ENCODE measurements at regions not wholly inside any gene's neighbourhood (a gene's known extent, or its start where the extent isn't known, plus 50 kb on each side); places are given as distances from the start of the nearest gene placed in this dataset.

GRCh38 chr15:98391568-98391967 lies 256.8 kb upstream of the IGF1R start:
- H3K4me1 ChIP-seq (ENCODE audit: control insufficient read depth, insufficient read depth, low read length), result peaks cover 2% of the 10 kb centered on the region; the same call in 1 of the 2 replicates
- H3K36me3 ChIP-seq (ENCODE audit: control insufficient read depth, insufficient read depth, low read length), result no peaks in the 10 kb centered on the region
- H3K9me3 ChIP-seq (ENCODE audit: control insufficient read depth, insufficient read depth, low read length), result no peaks in the 10 kb centered on the region
- DNase-seq (ENCODE audit: low read depth, low spot score), result no peak
- WGBS (ENCODE audit: insufficient coverage, insufficient read length), result no CpG with 5 or more reads among the region's 7 CpGs
- H3K27ac ChIP-seq (ENCODE audit: low read length), result no peak overlapping the region
- no peak overlapping the region for H3K4me3 ChIP-seq (ENCODE audit: low read length)
- H3K27me3 ChIP-seq (ENCODE audit: control insufficient read depth, insufficient read depth, low read length), result no peaks in the 10 kb centered on the region

GRCh38 chr15:98393471-98393870 lies 254.9 kb upstream of the IGF1R start:
- H3K9me3 ChIP-seq (ENCODE audit: control insufficient read depth, insufficient read depth, low read length), result no peaks in the 10 kb centered on the region
- WGBS (ENCODE audit: insufficient coverage, insufficient read length), result no CpG with 5 or more reads among the region's 9 CpGs
- H3K36me3 ChIP-seq (ENCODE audit: control insufficient read depth, insufficient read depth, low read length), result no peaks in the 10 kb centered on the region
- no peaks in the 10 kb centered on the region for H3K27me3 ChIP-seq (ENCODE audit: control insufficient read depth, insufficient read depth, low read length)
- no peak overlapping the region for H3K27ac ChIP-seq (ENCODE audit: low read length)
- no peak overlapping the region for H3K4me3 ChIP-seq (ENCODE audit: low read length)
- DNase-seq (ENCODE audit: low read depth, low spot score), result no peak
- peaks cover 4% of the 10 kb centered on the region; the same call in 1 of the 2 replicates for H3K4me1 ChIP-seq (ENCODE audit: control insufficient read depth, insufficient read depth, low read length)

- Histone ChIP-seq H3K27me3 (ENCODE audit: control insufficient read depth, insufficient read depth, low read length) (no peaks in the 10 kb centered on the region), H3K4me1 (ENCODE audit: control insufficient read depth, insufficient read depth, low read length) (peaks cover 4% of the 10 kb centered on the region; the same call in 1 of the 2 replicates), H3K27ac (ENCODE audit: low read length) (no peak overlapping the region), H3K4me3 (ENCODE audit: low read length) (no peak overlapping the region), H3K9me3 (ENCODE audit: control insufficient read depth, insufficient read depth, low read length) (no peaks in the 10 kb centered on the region), H3K36me3 (ENCODE audit: control insufficient read depth, insufficient read depth, low read length) (no peaks in the 10 kb centered on the region)
- DNase-seq (ENCODE audit: low read depth, low spot score), result no peak
- no CpG with 5 or more reads among the region's 10 CpGs for WGBS (ENCODE audit: insufficient coverage, insufficient read length)
These were observed 253.8 kb upstream of the IGF1R start for GRCh38 chr15:98394546-98394945.

- Histone ChIP-seq H3K27ac (ENCODE audit: low read length) (no peak overlapping the region), H3K4me1 (ENCODE audit: control insufficient read depth, insufficient read depth, low read length) (peaks cover 4% of the 10 kb centered on the region; the same call in 1 of the 2 replicates), H3K4me3 (ENCODE audit: low read length) (no peak overlapping the region), H3K36me3 (ENCODE audit: control insufficient read depth, insufficient read depth, low read length) (no peaks in the 10 kb centered on the region), H3K27me3 (ENCODE audit: control insufficient read depth, insufficient read depth, low read length) (no peaks in the 10 kb centered on the region), H3K9me3 (ENCODE audit: control insufficient read depth, insufficient read depth, low read length) (no peaks in the 10 kb centered on the region)
- DNase-seq (ENCODE audit: low read depth, low spot score), result no peak
- no CpG with 5 or more reads among the region's 6 CpGs for WGBS (ENCODE audit: insufficient coverage, insufficient read length)
These were observed 252.2 kb upstream of the IGF1R start for GRCh38 chr15:98395974-98396610.

GRCh38 chr15:98397419-98397818 lies 250.9 kb upstream of the IGF1R start:
- WGBS (ENCODE audit: insufficient coverage, insufficient read length), result no CpG with 5 or more reads among the region's 8 CpGs
- Histone ChIP-seq H3K27me3 (ENCODE audit: control insufficient read depth, insufficient read depth, low read length) (no peaks in the 10 kb centered on the region), H3K4me1 (ENCODE audit: control insufficient read depth, insufficient read depth, low read length) (peaks cover 4% of the 10 kb centered on the region; the same call in 1 of the 2 replicates), H3K27ac (ENCODE audit: low read length) (no peak overlapping the region), H3K9me3 (ENCODE audit: control insufficient read depth, insufficient read depth, low read length) (no peaks in the 10 kb centered on the region), H3K4me3 (ENCODE audit: low read length) (no peak overlapping the region), H3K36me3 (ENCODE audit: control insufficient read depth, insufficient read depth, low read length) (no peaks in the 10 kb centered on the region)
- DNase-seq (ENCODE audit: low read depth, low spot score), result no peak

GRCh38 chr15:98398056-98398455 lies 250.3 kb upstream of the IGF1R start:
- H3K27me3 ChIP-seq (ENCODE audit: control insufficient read depth, insufficient read depth, low read length), result no peaks in the 10 kb centered on the region
- H3K4me3 ChIP-seq (ENCODE audit: low read length), result no peak overlapping the region
- no peak for DNase-seq (ENCODE audit: low read depth, low spot score)
- H3K36me3 ChIP-seq (ENCODE audit: control insufficient read depth, insufficient read depth, low read length), result no peaks in the 10 kb centered on the region
- peaks cover 4% of the 10 kb centered on the region; the same call in 1 of the 2 replicates for H3K4me1 ChIP-seq (ENCODE audit: control insufficient read depth, insufficient read depth, low read length)
- H3K27ac ChIP-seq (ENCODE audit: low read length), result no peak overlapping the region
- no CpG with 5 or more reads among the region's 4 CpGs for WGBS (ENCODE audit: insufficient coverage, insufficient read length)
- no peaks in the 10 kb centered on the region for H3K9me3 ChIP-seq (ENCODE audit: control insufficient read depth, insufficient read depth, low read length)

- Histone ChIP-seq H3K36me3 (ENCODE audit: control insufficient read depth, insufficient read depth, low read length) (no peaks in the 10 kb centered on the region), H3K27ac (ENCODE audit: low read length) (no peak overlapping the region), H3K4me1 (ENCODE audit: control insufficient read depth, insufficient read depth, low read length) (peaks cover 4% of the 10 kb centered on the region; the same call in 1 of the 2 replicates), H3K9me3 (ENCODE audit: control insufficient read depth, insufficient read depth, low read length) (no peaks in the 10 kb centered on the region), H3K4me3 (ENCODE audit: low read length) (no peak overlapping the region), H3K27me3 (ENCODE audit: control insufficient read depth, insufficient read depth, low read length) (no peaks in the 10 kb centered on the region)
- WGBS (ENCODE audit: insufficient coverage, insufficient read length), result no CpG with 5 or more reads among the region's 4 CpGs
- DNase-seq (ENCODE audit: low read depth, low spot score), result no peak
These were observed 249.5 kb upstream of the IGF1R start for GRCh38 chr15:98398886-98399285.

GRCh38 chr15:98400120-98400519 lies 248.2 kb upstream of the IGF1R start:
- Histone ChIP-seq H3K27me3 (ENCODE audit: control insufficient read depth, insufficient read depth, low read length) (no peaks in the 10 kb centered on the region), H3K4me1 (ENCODE audit: control insufficient read depth, insufficient read depth, low read length) (peaks cover 2% of the 10 kb centered on the region; the same call in 1 of the 2 replicates), H3K27ac (ENCODE audit: low read length) (no peak overlapping the region), H3K9me3 (ENCODE audit: control insufficient read depth, insufficient read depth, low read length) (no peaks in the 10 kb centered on the region), H3K36me3 (ENCODE audit: control insufficient read depth, insufficient read depth, low read length) (no peaks in the 10 kb centered on the region), H3K4me3 (ENCODE audit: low read length) (no peak overlapping the region)
- DNase-seq (ENCODE audit: low read depth, low spot score), result no peak
- no CpG with 5 or more reads among the region's 2 CpGs for WGBS (ENCODE audit: insufficient coverage, insufficient read length)

- Histone ChIP-seq H3K4me3 (ENCODE audit: low read length) (no peak overlapping the region), H3K9me3 (ENCODE audit: control insufficient read depth, insufficient read depth, low read length) (no peaks in the 10 kb centered on the region), H3K36me3 (ENCODE audit: control insufficient read depth, insufficient read depth, low read length) (no peaks in the 10 kb centered on the region), H3K27me3 (ENCODE audit: control insufficient read depth, insufficient read depth, low read length) (no peaks in the 10 kb centered on the region), H3K4me1 (ENCODE audit: control insufficient read depth, insufficient read depth, low read length) (0 out of 2 replicates have a peak, but pooled peaks cover 1% of the 10 kb centered on the region), H3K27ac (ENCODE audit: low read length) (no peak overlapping the region)
- no CpG with 5 or more reads among the region's 3 CpGs for WGBS (ENCODE audit: insufficient coverage, insufficient read length)
- DNase-seq (ENCODE audit: low read depth, low spot score), result no peak
These were observed 247.3 kb upstream of the IGF1R start for GRCh38 chr15:98401029-98401428.

GRCh38 chr15:98402486-98402885 lies 245.9 kb upstream of the IGF1R start:
- no peaks in the 10 kb centered on the region for H3K9me3 ChIP-seq (ENCODE audit: control insufficient read depth, insufficient read depth, low read length)
- no peak overlapping the region for H3K27ac ChIP-seq (ENCODE audit: low read length)
- DNase-seq (ENCODE audit: low read depth, low spot score), result no peak
- WGBS (ENCODE audit: insufficient coverage, insufficient read length), result no CpG with 5 or more reads among the region's 3 CpGs
- no peak overlapping the region for H3K4me3 ChIP-seq (ENCODE audit: low read length)
- H3K36me3 ChIP-seq (ENCODE audit: control insufficient read depth, insufficient read depth, low read length), result no peaks in the 10 kb centered on the region
- no peaks in the 10 kb centered on the region for H3K27me3 ChIP-seq (ENCODE audit: control insufficient read depth, insufficient read depth, low read length)
- H3K4me1 ChIP-seq (ENCODE audit: control insufficient read depth, insufficient read depth, low read length), result 0 out of 2 replicates have a peak, but pooled peaks cover under 1% of the 10 kb centered on the region

GRCh38 chr15:98403169-98403568 lies 245.2 kb upstream of the IGF1R start:
- no peak for DNase-seq (ENCODE audit: low read depth, low spot score)
- Histone ChIP-seq H3K27me3 (ENCODE audit: control insufficient read depth, insufficient read depth, low read length) (no peaks in the 10 kb centered on the region), H3K36me3 (ENCODE audit: control insufficient read depth, insufficient read depth, low read length) (no peaks in the 10 kb centered on the region), H3K4me1 (ENCODE audit: control insufficient read depth, insufficient read depth, low read length) (no peaks in the 10 kb centered on the region), H3K27ac (ENCODE audit: low read length) (no peak overlapping the region), H3K4me3 (ENCODE audit: low read length) (no peak overlapping the region), H3K9me3 (ENCODE audit: control insufficient read depth, insufficient read depth, low read length) (no peaks in the 10 kb centered on the region)
- WGBS (ENCODE audit: insufficient coverage, insufficient read length), result no CpG with 5 or more reads among the region's 5 CpGs
